Suprapubic skin (tissue), 4 donors: ENCODE measurements at regions not wholly inside any gene's neighbourhood (a gene's known extent, or its start where the extent isn't known, plus 50 kb on each side); places are given as distances from the start of the nearest gene placed in this dataset.

Experiments used
- DNase-seq, 2 donors: peaks; one replicate each; pipeline ENCODE4 v3.0.0-alpha.2; 2019; ENCODE audit warnings: low spot score in 2 of 2
- H3K27ac ChIP-seq: fragments of 200-600 bp; sonication (generic); one replicate; pipeline ENCODE4 v1.5.1; 2019
- H3K27me3 ChIP-seq: fragments of 200-600 bp; sonication (generic); one replicate; pipeline ENCODE4 v1.5.1; 2019
- H3K36me3 ChIP-seq: fragments of 200-600 bp; sonication (generic); one replicate; pipeline ENCODE4 v1.5.1; 2019
- H3K4me1 ChIP-seq: fragments of 200-600 bp; sonication (generic); one replicate; pipeline ENCODE4 v1.5.1; 2019
- H3K4me3 ChIP-seq: fragments of 200-600 bp; sonication (generic); one replicate; pipeline ENCODE4 v1.5.1; 2019; ENCODE audit warnings: mild to moderate bottlenecking
- H3K9me3 ChIP-seq: fragments of 200-600 bp; sonication (generic); one replicate; pipeline ENCODE4 v1.5.1; 2019
- CTCF ChIP-seq, 2 donors: fragments of 200-600 bp in 1 of 2; fragments of 450-650 bp in 1 of 2; sonication (generic) in 1 of 2; IDR thresholded peaks; one replicate each; pipeline ENCODE4 v1.5.1; 2016 to 2019; ENCODE audit warnings: antibody characterized with exemption in 2 of 2, mild to moderate bottlenecking in 1 of 2, moderate library complexity in 1 of 2
- EP300 ChIP-seq: sonication (generic); formaldehyde crosslinking; IDR thresholded peaks from one replicate; pipeline ENCODE4 v1.6.1; 2017; ENCODE audit warnings: antibody characterized with exemption
- POLR2A ChIP-seq, 2 donors: fragments of 450-650 bp; IDR thresholded peaks; one replicate each; pipeline ENCODE4 v1.6.1; 2017; ENCODE audit warnings: antibody characterized with exemption in 2 of 2, mild to moderate bottlenecking in 2 of 2, moderate library complexity in 2 of 2
- POLR2AphosphoS5 ChIP-seq, 3 donors: sonication (generic); formaldehyde crosslinking; IDR thresholded peaks; one replicate each; pipeline ENCODE4 v1.6.1; 2017; ENCODE audit warnings: antibody characterized with exemption in 3 of 3
- WGBS: methylation state at CpG from one replicate; pipeline ENCODE4 v1.1.5; 2018; 5-methylcytosine and 5-hydroxymethylcytosine counted together

GRCh38 chr18:27382567-27383216 lies 197.6 kb upstream of the CHST9 start:
- no peak overlapping the region for H3K27ac ChIP-seq
- H3K4me1 ChIP-seq: no peaks in the 10 kb centered on the region
- H3K4me3 ChIP-seq: no peak overlapping the region
- H3K27me3 ChIP-seq: no peaks in the 10 kb centered on the region
- TF ChIP-seq POLR2A (IDR thresholded peaks at IDR 0.05) (no peak), CTCF (IDR thresholded peaks at IDR 0.05) (no peak), POLR2AphosphoS5 (IDR thresholded peaks at IDR 0.05) (no peak), EP300 (no peak)
- 73% methylated on average over 4 of the region's 4 CpGs for WGBS
- H3K9me3 ChIP-seq: no peaks in the 10 kb centered on the region
- no peaks in the 10 kb centered on the region for H3K36me3 ChIP-seq
- no peak for DNase-seq

GRCh38 chr18:27378431-27379095 lies 193.5 kb upstream of the CHST9 start:
- Histone ChIP-seq H3K27me3 (no peaks in the 10 kb centered on the region), H3K27ac (no peak overlapping the region), H3K36me3 (no peaks in the 10 kb centered on the region), H3K9me3 (no peaks in the 10 kb centered on the region), H3K4me3 (no peak overlapping the region), H3K4me1 (no peaks in the 10 kb centered on the region)
- TF ChIP-seq EP300: no peak
- TF ChIP-seq POLR2A (IDR thresholded peaks at IDR 0.05): no peak
- no peak for TF ChIP-seq CTCF (IDR thresholded peaks at IDR 0.05)
- no peak for TF ChIP-seq POLR2AphosphoS5 (IDR thresholded peaks at IDR 0.05)
- DNase-seq: no peak
- 38% methylated on average over 2 of the region's 2 CpGs for WGBS

- no peak for TF ChIP-seq POLR2A (IDR thresholded peaks at IDR 0.05)
- TF ChIP-seq POLR2AphosphoS5 (IDR thresholded peaks at IDR 0.05): no peak
- TF ChIP-seq EP300: no peak
- TF ChIP-seq CTCF (IDR thresholded peaks at IDR 0.05): no peak
Observed at GRCh38 chr18:27377251-27377650, 192.1 kb upstream of the CHST9 start.

GRCh38 chr18:27372386-27372785 lies 187.3 kb upstream of the CHST9 start:
- Histone ChIP-seq H3K27ac (no peak overlapping the region), H3K27me3 (no peaks in the 10 kb centered on the region), H3K4me1 (no peaks in the 10 kb centered on the region), H3K4me3 (no peak overlapping the region), H3K36me3 (no peaks in the 10 kb centered on the region), H3K9me3 (no peaks in the 10 kb centered on the region)
- WGBS: 25% methylated on average over 1 of the region's 1 CpG
- no peak for DNase-seq
- TF ChIP-seq POLR2AphosphoS5 (IDR thresholded peaks at IDR 0.05) (no peak), POLR2A (IDR thresholded peaks at IDR 0.05) (no peak), CTCF (IDR thresholded peaks at IDR 0.05) (no peak), EP300 (no peak)

More at GRCh38 chr18:27377251-27377650, 192.1 kb upstream of the CHST9 start:
- WGBS: 75% methylated on average over 1 of the region's 1 CpG
- no peaks in the 10 kb centered on the region for H3K4me1 ChIP-seq
- H3K36me3 ChIP-seq: no peaks in the 10 kb centered on the region
- no peak overlapping the region for H3K4me3 ChIP-seq
- no peak for DNase-seq
- no peaks in the 10 kb centered on the region for H3K27me3 ChIP-seq
- H3K27ac ChIP-seq: no peak overlapping the region
- no peaks in the 10 kb centered on the region for H3K9me3 ChIP-seq

DNA sequence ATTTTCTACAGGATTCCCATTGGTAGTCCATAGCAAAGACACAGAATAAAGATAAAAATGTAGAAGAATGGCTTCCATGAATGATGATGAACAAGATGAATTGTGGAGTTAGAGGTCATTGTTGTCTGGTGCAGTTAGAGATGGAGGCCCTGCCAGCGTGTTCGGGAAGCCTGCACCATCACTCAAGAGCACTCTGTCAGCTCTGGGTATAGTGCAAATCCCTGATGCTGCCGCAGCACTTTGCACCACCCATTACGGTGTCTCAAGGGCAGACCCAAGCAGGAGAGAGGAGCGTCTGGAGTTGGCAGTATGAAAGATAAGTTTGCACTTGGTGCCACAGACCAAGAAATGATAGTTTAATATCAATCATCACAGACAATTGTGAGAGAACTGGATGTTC lies 181.6 kb upstream of the CHST9 start:
- Histone ChIP-seq H3K27ac (no peak overlapping the region), H3K36me3 (no peaks in the 10 kb centered on the region), H3K27me3 (no peaks in the 10 kb centered on the region), H3K9me3 (no peaks in the 10 kb centered on the region), H3K4me3 (no peak overlapping the region), H3K4me1 (no peaks in the 10 kb centered on the region)
- WGBS: 90% methylated on average over 5 of the region's 5 CpGs
- DNase-seq: no peak
- TF ChIP-seq POLR2A (IDR thresholded peaks at IDR 0.05) (no peak), CTCF (IDR thresholded peaks at IDR 0.05) (no peak), EP300 (no peak), POLR2AphosphoS5 (IDR thresholded peaks at IDR 0.05) (no peak)
